ENCODE measurements at regions not wholly inside any gene's neighbourhood (a gene's known extent, or its start where the extent isn't known, plus 50 kb on each side); places are given as distances from the start of the nearest gene placed in this dataset.

DNA sequence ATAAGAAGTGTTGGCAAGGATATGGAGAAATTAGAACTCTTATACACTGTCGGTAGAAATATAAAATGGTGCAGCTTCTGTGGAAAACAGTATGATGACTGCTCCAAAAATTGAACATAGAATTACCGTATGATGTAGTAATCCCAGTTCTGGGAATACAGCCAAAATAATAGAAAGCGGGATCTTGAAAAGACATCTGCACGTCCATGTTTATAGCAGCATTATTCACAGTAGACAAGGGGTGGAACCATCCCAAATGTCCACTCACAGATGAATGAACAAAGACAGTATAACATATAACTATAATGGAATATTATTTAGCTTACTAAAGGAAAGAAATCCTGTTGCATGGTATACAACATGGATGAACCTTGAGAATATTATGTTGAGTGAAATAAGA lies 257.7 kb downstream of the TDRD15 start:
- no peak for TF ChIP-seq CTCF (IDR thresholded peaks at IDR 0.05)
- DNase-seq, result no peak
- no peak for ATAC-seq
- intact Hi-C loops (cut with DNase I), result no loop called here
- H3K27ac ChIP-seq, result no peak overlapping the region
- no peaks in the 10 kb centered on the region for H3K36me3 ChIP-seq
- WGBS, 2 donors, result 57 to 61% methylated on average over 4 of the region's 4 CpGs
- no peaks in the 10 kb centered on the region for H3K4me1 ChIP-seq
- H3K9me3 ChIP-seq, result no peaks in the 10 kb centered on the region
- no peak overlapping the region for H3K4me3 ChIP-seq
- FAIRE-seq, result no peak
- no peaks in the 10 kb centered on the region for H3K27me3 ChIP-seq

- Histone ChIP-seq H3K4me1 (no peaks in the 10 kb centered on the region), H3K27me3 (no peaks in the 10 kb centered on the region), H3K4me3 (no peak overlapping the region), H3K9me3 (no peaks in the 10 kb centered on the region), H3K36me3 (no peaks in the 10 kb centered on the region), H3K27ac (no peak overlapping the region)
- FAIRE-seq, result no peak
- intact Hi-C loops (cut with DNase I), result no loop called here
- WGBS, 2 donors, result 72 to 79% methylated on average over 5 of the region's 5 CpGs
- ATAC-seq, result no peak
- DNase-seq, result no peak
- TF ChIP-seq CTCF (IDR thresholded peaks at IDR 0.05), result no peak
These were observed 259.1 kb downstream of the TDRD15 start for GRCh38 chr2:21382701-21383520.

DNA sequence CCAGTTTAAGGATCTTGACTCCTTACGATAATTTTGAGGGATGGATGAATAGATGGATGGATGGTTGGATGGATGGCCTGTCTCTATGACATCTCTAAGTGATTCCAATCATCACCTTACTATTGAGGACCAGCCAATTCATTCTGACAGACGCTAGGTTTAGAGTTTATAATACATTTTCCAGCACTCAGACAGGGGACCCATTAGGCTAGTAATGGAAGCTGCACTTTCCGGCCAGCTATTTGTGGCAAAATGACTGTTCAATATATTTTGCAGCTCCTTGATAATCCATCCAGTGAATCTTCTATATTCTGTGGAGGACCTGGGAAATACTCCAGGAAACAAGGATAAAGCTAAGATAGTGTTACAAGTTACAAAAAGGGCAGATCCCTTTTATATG lies 262.9 kb downstream of the TDRD15 start:
- 73 to 90% methylated on average over 3 of the region's 3 CpGs for WGBS, 2 donors
- Histone ChIP-seq H3K9me3 (no peaks in the 10 kb centered on the region), H3K27me3 (no peaks in the 10 kb centered on the region), H3K27ac (no peak overlapping the region), H3K4me3 (no peak overlapping the region), H3K36me3 (no peaks in the 10 kb centered on the region), H3K4me1 (no peaks in the 10 kb centered on the region)
- no peak for DNase-seq
- no peak for FAIRE-seq
- no peak for ATAC-seq
- TF ChIP-seq CTCF (IDR thresholded peaks at IDR 0.05), result no peak
- intact Hi-C loops (cut with DNase I), result no loop called here

DNA sequence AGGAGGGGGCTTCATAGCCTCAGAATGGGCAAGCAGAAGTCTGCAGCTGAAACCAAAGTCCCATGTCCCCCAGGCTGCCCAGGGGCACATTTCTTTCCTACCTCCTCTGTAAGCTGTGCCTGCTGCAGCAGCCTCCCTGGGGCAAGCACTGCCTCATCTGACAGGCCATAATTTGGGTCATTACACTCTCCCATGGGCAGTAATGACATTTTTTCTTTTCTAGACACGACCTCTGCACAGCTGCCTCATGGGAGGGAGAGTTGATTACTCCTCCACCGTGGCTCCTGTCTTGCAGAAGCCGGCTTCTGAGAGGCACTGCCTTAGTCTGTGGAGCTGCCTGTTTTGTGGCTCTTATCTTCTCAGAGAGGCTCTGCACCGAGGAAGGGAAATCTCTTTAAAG lies 268.9 kb downstream of the TDRD15 start:
- no peaks in the 10 kb centered on the region for H3K27me3 ChIP-seq
- H3K27ac ChIP-seq, result no peak overlapping the region
- ATAC-seq (no peak), DNase-seq (no peak), FAIRE-seq (no peak)
- no peak for TF ChIP-seq CTCF (IDR thresholded peaks at IDR 0.05)
- no peaks in the 10 kb centered on the region for H3K4me1 ChIP-seq
- no peaks in the 10 kb centered on the region for H3K9me3 ChIP-seq
- H3K36me3 ChIP-seq, result no peaks in the 10 kb centered on the region
- intact Hi-C loops (cut with DNase I), result no loop called here
- 16 to 19% methylated on average over 4 of the region's 4 CpGs for WGBS, 2 donors
- no peak overlapping the region for H3K4me3 ChIP-seq

DNA sequence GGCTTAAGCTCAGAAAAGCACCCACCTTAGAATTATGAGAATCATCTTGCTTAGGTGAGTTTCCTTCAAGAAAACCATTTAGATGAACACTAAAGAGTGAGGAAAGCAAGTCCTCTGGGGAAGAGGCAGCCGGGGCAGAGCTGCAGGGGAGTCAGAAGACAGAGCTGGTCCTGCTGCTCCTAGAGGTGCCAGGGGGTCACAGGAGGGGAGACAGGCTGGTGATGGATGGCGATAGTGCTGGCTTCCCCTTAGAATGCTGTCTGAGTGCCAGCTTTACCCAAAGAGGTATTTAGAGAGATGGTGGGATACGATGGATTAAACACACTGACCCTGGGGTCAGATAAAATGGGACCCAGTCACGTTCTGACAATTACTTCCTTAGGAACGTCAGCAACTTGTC lies 269.4 kb downstream of the TDRD15 start:
- ATAC-seq (no peak), FAIRE-seq (no peak), DNase-seq (no peak)
- no peak for TF ChIP-seq CTCF (IDR thresholded peaks at IDR 0.05)
- no peak overlapping the region for H3K27ac ChIP-seq
- H3K27me3 ChIP-seq, result no peaks in the 10 kb centered on the region
- H3K9me3 ChIP-seq, result no peaks in the 10 kb centered on the region
- H3K4me1 ChIP-seq, result no peaks in the 10 kb centered on the region
- H3K4me3 ChIP-seq, result no peak overlapping the region
- intact Hi-C loops (cut with DNase I), result no loop called here
- WGBS, 2 donors, result 25 to 37% methylated on average over 5 of the region's 5 CpGs
- H3K36me3 ChIP-seq, result no peaks in the 10 kb centered on the region

Data from pancreas (tissue), 10 donors.